22Rv1 (cell line): ENCODE measurements at regions not wholly inside any gene's neighbourhood (a gene's known extent, or its start where the extent isn't known, plus 50 kb on each side); places are given as distances from the start of the nearest gene placed in this dataset.

Source experiments
- H3K27ac ChIP-seq: fragments of 450-650 bp; 2 replicates; pipeline ENCODE4 v1.5.1; 2017
- ZFX ChIP-seq: fragments of 450-650 bp; IDR thresholded peaks from 2 replicates; pipeline ENCODE4 v1.6.1; 2017; ENCODE audit warnings: antibody characterized with exemption, borderline replicate concordance
- TF ChIP-seq, protein P1 (sequence below): fragments of 450-650 bp; IDR thresholded peaks from 2 replicates; pipeline ENCODE4 v1.5.1; 2017; ENCODE audit warnings: mild to moderate bottlenecking

DNA sequence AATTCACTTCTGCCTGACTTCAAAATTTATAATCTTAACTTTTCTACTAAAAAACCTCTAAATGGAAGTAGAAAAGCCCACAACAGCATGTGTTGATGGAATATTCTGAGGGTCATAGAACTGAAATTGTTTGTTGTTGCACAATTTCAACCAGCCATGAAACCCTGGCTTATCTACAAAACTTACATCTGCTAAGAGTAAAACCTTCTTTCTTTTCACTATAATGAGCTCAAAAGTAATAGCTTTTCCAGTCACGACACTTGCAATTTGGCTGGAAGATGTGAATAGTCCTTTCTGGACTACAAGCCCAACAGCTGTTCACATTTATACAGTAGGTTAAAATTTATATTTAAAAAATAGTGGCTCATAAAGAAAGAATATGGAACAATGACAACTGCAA lies 250.0 kb downstream of the GPAT3 start:
- H3K27ac ChIP-seq, result no peak overlapping the region
- TF ChIP-seq, protein P1, sequence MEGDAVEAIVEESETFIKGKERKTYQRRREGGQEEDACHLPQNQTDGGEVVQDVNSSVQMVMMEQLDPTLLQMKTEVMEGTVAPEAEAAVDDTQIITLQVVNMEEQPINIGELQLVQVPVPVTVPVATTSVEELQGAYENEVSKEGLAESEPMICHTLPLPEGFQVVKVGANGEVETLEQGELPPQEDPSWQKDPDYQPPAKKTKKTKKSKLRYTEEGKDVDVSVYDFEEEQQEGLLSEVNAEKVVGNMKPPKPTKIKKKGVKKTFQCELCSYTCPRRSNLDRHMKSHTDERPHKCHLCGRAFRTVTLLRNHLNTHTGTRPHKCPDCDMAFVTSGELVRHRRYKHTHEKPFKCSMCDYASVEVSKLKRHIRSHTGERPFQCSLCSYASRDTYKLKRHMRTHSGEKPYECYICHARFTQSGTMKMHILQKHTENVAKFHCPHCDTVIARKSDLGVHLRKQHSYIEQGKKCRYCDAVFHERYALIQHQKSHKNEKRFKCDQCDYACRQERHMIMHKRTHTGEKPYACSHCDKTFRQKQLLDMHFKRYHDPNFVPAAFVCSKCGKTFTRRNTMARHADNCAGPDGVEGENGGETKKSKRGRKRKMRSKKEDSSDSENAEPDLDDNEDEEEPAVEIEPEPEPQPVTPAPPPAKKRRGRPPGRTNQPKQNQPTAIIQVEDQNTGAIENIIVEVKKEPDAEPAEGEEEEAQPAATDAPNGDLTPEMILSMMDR, result no peak
- TF ChIP-seq ZFX, result no peak

DNA sequence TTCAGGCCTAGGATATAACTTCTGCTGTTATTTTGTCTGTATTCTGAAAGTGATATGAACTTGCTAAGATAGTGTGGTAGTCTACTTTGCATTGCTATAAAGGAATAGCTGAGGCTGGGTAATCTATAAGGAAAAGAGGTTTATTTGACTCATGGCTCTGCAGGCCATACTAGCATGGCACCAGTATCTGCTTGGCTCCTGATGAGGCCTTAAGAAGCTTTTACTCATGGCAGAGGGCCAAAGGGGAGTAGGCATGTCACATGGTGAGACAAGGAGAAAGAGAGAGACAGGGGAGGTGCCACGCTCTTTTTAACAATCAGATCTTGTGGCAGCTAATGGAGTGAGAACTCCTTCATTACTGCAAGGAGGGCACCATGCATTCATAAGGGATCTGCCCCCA lies 247.3 kb downstream of the GPAT3 start:
- TF ChIP-seq, protein P1, result no peak
- TF ChIP-seq ZFX, result no peak
- H3K27ac ChIP-seq, result no peak overlapping the region

DNA sequence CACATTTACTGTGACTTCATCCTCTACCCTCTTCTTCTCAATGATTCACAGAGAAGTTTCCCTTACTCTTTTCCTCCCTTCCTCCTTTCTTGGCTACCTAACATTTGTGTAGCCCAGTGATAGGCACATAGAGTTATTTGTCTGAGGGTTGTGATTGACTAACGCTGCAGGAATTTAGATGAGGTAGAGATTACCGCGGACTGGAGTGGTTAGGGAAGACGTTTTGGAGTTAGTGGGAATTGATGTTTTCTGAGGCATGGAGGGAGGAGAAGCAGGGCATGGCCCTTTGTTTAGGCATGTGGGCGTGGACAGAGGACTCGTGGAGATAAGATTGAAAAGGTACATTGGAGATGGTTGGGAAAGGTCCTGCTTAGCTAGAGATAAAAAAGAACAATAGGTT lies 246.7 kb downstream of the GPAT3 start:
- TF ChIP-seq ZFX, result no peak
- TF ChIP-seq, protein P1, result no peak
- H3K27ac ChIP-seq, result no peak overlapping the region

DNA sequence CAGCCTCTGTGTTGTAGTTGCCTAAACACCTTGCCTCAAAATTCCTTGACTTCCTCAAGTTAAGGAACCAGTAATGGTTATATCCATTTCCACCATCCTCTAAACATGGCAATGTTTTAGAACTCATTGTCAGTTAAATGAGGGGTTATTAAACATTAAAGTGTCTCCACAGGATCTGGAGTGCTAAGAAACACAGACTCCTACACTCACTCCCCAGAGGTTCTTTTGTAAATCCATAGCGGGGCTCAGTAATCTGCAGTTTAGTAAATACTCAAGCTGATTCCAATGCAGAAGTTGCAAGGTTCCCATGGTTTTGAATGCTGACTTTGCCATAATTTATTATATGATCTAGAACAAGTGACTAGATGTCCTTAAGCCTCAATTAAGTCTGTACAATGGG lies 245.5 kb downstream of the GPAT3 start:
- H3K27ac ChIP-seq, result no peak overlapping the region
- TF ChIP-seq ZFX, result no peak
- TF ChIP-seq, protein P1, result no peak

DNA sequence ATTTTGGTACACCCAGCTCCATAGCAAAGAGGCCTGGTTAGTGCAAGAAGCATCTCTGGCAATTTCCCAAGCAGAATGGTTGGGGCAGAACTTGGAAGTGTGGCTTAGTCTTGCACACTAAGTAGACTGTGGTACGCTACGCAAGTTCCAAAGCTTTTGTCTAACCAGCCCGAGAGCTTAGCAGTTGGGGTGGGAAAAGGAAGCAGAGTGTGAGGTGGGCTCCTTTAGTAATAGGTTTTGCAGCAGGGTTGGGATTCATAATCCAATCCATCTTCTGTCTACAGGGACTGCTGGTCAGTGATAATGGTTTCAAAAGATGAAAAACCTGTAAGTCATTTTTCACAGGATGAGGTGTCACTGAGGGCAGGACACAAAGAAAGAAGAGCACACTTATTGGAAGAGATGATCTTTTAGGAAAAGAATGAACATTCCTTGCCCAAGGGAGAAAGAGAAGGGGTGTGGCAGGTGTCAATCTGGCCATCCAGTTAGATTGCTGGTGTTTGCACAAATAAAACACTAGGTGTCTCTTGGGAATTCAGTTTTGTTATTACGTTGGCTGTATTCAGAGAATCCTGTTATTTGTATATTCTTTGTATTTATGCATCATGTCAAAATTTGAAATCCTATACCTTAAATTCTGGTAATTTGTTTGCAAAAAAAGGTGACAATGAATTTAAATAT lies 244.3 kb downstream of the GPAT3 start:
- TF ChIP-seq ZFX, result no peak
- TF ChIP-seq, protein P1, result peak; percentile 22
- no peak overlapping the region for H3K27ac ChIP-seq

DNA sequence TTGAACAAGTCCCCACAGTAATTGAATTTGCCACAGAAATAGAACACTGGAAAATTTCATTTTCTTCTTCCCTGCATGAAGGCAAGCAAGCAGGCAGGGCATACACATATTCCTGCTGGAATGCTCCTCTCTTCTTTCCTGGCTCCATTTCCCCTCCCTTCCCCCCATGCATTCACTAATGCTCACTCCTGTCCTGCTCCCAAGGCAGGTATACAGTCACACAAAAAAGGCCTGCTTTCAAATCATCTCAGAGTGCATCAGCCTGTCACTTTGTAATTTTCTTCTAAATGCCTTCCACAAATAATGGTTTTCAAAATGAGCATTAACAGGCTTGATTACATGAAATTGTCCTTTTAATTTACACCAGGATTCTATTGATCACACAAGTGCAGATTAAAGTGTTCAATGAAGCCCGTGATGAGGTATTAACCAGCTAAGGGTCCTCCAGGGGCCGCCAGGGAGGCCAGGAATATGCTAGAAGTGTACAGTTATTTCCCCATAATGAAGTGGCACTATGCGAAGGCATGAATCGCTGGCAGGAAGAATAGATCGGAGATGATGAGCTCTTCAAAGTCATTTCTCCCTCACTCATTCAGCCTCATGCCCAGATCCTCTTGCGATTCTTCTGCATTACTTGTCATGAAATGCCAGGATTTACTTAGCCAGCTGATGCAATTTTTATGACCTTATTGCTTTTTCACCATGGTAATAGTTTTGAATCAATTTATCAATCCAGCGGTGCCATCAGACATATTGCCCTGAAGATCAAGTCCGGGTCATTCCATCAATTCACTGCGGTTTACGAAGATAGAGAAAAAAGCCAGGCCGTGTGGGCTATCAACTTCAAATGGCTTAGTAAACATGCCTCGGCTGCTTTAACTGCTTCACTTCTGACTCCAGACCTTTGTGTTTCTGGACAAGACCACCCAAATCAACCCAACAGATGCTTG lies 243.5 kb downstream of the GPAT3 start:
- H3K27ac ChIP-seq, result no peak overlapping the region
- TF ChIP-seq ZFX, result no peak
- TF ChIP-seq, protein P1, result no peak

DNA sequence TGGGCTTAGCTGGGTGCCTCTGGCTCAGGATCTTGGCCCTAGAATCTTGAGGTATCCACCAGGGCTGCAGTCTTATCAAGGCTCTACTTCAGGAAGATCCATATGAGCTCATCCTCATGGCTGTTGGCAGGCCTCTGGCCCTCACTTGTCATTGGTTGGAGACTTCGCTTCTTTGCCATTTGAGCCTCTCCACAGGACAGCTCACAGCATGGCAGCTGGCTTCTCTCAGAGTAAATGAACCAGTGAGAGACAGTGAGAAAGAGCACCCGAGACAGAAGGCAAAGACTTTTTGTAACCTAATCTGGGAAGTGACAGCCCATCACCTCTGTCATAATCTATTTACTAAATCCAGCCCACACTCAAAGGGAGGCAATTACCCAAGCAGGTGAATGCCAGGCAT lies 236.8 kb downstream of the GPAT3 start:
- TF ChIP-seq, protein P1, result no peak
- TF ChIP-seq ZFX, result no peak
- H3K27ac ChIP-seq, result no peak overlapping the region
